Right forelimb (tissue), 1 donor: ENCODE measurements at regions not wholly inside any gene's neighbourhood (a gene's known extent, or its start where the extent isn't known, plus 50 kb on each side); places are given as distances from the start of the nearest gene placed in this dataset.
"Not testable (repeated sequence)": the region's sequence is repeated elsewhere in the genome, so short reads cannot be mapped to it uniquely, and the experiment has no call there.

Experiments used
- DNase-seq: peaks from one replicate; pipeline ENCODE4 v3.0.0-alpha.2; 2018

DNA sequence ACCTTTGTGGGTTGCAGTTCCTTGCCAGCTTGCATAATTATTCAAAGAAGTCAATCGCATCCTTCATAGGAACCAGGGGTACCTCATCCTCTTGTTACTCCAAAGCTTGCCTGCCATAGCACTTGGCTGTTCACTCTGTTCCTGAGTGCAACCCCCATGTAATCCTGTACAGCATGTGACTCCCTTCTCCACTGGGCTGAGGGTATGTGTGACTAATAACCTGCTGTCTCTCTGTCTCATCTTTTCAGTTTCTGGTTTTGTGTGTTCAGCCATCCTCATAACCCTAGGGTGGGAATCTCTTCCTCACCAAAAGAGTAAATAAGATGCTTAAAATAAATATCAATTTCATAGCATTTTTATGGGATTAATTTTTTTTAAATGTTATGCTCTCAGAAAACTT is 351.9 kb downstream of the S1PR1 start:
- no peak for DNase-seq

DNA sequence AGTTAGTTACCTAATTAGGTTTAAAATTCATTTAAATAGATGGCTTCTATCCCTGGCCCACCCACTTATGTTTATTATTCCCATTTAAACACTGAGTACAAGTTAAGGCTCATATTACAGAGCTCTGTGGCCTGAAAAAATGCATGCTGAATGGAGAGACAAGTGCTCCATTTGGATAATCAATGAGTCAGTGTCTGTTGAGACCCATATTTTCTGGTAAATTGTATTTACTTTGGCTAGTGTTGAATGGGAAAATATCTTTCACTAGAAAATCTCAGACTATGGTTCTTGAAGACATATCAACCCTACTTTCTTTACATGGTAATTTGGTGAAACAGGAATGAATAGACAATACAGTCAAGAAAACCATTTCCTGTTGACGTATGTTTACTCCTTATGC is 356.0 kb downstream of the S1PR1 start:
- DNase-seq, result no peak

DNA sequence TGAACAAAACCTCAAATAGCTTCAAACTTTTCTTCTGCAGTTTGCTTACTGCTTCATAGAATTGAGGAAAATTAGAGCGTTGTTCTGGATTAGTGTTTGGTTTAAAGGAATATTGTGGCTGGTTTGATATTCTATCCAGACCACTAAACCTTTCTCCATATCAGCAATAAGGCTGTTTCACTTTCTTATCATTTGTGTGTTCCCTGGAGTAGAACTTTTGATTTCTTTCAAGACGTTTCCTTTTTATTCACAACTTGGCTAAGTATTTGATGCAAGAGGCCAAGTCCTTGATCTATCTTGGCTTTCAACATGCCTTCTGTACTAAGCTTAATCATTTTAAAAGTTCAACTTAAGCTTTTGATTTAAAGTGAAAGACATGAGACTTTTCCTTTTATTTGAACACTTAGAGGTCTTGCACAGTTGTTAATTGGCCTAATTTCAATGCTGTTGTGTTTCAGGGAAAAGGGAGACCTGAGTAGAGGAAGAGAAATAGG is 359.1 kb downstream of the S1PR1 start:
- no peak for DNase-seq

GRCh38 chr1:101600615-101601014 is 363.8 kb downstream of the S1PR1 start:
- not testable (repeated sequence) for DNase-seq

DNA sequence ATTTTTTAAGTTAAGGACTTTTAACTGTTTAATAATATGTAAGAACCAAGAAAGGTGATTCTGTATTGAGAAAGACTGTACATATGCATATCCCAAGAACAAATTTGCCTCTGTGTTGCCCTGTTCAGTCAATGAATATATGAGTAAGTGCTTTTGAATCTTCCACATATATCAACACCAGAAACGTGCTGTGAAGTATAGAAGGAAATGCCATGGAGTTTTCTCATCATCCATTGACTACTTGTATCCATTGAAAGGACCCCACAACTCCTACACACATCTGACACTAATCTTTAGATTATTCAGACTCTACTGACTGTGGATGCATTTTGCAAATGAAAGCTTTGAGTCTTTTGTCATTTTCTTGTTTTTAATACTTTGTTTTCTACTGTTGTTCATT is 366.9 kb downstream of the S1PR1 start:
- no peak for DNase-seq

GRCh38 chr1:101605878-101606277 is 369.1 kb downstream of the S1PR1 start:
- no peak for DNase-seq

- DNase-seq, result no peak
Measured at GRCh38 chr1:101613546-101613945, 376.7 kb downstream of the S1PR1 start.

DNA sequence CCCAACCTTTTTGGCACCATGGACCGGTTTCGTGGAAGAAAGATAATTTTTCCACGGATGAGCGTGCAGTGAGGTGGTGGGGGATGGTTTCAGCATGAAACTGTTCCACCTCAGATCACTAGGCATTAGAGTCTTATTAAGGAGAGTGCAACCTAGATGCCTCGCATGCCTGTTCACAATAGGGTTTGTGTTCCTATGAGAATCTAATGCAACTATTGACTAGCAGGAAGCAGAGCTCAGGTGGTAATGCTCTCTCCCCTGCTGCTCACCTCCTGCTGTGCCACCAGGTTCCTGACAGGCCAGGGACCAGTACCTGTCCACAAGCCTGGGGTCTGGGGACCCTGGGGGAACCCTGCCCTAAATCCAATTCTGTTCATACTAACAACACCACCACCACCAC is 377.8 kb downstream of the OLFM3 start:
- no peak for DNase-seq

- DNase-seq, result no peak
Measured at GRCh38 chr1:101632548-101633272, 364.0 kb downstream of the OLFM3 start.

DNA sequence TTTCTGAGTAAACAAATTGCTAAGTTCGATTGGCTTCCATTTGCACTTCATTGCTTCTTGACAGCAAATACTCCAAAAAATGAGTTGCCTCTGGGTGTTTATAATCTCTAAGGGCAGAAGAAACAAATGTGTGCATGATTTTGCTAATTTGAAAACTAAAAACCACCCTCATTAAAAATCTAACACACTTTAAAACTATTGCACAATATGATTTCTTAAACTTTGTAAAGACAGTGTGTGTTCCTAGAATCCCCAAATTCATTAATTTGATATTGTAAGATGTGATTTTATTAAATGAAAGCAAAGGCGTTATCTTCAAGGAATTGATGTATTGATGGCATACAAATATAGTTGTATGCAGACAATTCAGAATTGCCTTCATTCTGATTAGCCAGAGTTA is 350.9 kb downstream of the OLFM3 start:
- DNase-seq, result no peak

- no peak for DNase-seq
Measured at GRCh38 chr1:101652484-101652883, 344.2 kb downstream of the OLFM3 start.

GRCh38 chr1:101653482-101653946 is 343.2 kb downstream of the OLFM3 start:
- no peak for DNase-seq

GRCh38 chr1:101664726-101665125 is 332.0 kb downstream of the OLFM3 start:
- DNase-seq, result no peak

- no peak for DNase-seq
Measured at GRCh38 chr1:101667761-101668160, 329.0 kb downstream of the OLFM3 start.

DNA sequence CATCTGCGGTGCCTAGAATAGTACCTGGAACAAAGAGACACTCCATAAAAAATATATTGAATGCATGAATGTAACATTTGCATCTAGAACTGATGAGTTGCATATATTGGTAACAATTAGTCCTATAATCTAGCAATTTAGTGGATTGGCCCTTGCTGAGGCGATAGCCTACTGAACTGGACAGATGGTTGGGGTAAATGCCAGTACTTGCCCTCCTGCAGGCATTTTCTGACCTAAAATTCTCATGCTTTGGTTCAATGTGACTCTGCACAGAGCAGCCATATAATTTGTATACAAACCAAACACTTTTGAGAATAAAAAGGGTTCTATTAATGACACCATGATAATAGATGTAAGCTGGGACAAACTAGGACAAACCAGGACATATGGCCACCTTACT is 313.6 kb downstream of the OLFM3 start:
- no peak for DNase-seq

GRCh38 chr1:101683561-101683960 is 313.2 kb downstream of the OLFM3 start:
- no peak for DNase-seq

DNA sequence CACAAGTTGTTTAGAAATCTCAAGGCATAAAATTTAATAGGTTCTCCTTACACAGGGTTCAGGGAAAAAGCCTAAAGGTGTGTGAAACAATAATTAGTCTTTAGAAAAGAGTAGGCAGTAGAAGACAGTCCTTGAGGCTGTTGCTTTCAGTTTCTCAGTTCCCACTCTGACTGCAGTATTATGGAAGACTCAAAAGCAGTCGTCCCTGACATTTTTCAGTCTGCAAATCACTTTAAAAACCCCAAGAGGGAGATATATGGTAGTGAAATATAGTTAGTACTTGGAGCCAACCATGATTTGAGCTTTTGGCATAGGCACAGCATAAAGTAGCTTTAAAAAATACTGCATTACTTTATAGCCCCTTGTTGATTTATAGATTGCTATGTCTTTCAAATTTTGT is 299.7 kb downstream of the OLFM3 start:
- no peak for DNase-seq

- DNase-seq, result no peak
Measured at GRCh38 chr1:101698681-101699080, 298.0 kb downstream of the OLFM3 start.

- DNase-seq, result no peak
Measured at GRCh38 chr1:101704895-101705294, 291.8 kb downstream of the OLFM3 start.

- no peak for DNase-seq
Measured at GRCh38 chr1:101706366-101706765, 290.4 kb downstream of the OLFM3 start.

- no peak for DNase-seq
Measured at GRCh38 chr1:101709721-101710120, 287.0 kb downstream of the OLFM3 start.

- DNase-seq, result no peak
Measured at GRCh38 chr1:101713760-101714159, 283.0 kb downstream of the OLFM3 start.

DNA sequence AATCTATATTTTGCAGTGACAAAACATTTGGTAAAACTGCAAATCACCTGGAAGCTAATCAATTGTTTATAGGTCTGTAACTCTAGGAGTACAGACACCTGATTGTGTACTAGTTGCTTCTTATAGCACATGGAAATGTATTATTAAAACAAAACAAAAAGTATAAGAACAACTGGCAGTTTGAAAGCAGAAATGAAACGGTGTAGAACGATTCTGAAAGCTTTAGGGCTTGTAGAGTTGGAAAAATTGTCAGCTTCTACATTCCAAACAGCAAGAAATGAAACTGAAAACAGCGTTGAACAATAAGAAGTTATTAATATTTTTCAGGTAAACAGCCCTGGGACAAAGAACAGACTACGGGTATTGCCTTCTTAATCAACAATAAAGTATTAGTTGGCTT is 273.3 kb downstream of the OLFM3 start:
- no peak for DNase-seq

- DNase-seq, result no peak
Measured at GRCh38 chr1:101728029-101728428, 268.7 kb downstream of the OLFM3 start.

DNA sequence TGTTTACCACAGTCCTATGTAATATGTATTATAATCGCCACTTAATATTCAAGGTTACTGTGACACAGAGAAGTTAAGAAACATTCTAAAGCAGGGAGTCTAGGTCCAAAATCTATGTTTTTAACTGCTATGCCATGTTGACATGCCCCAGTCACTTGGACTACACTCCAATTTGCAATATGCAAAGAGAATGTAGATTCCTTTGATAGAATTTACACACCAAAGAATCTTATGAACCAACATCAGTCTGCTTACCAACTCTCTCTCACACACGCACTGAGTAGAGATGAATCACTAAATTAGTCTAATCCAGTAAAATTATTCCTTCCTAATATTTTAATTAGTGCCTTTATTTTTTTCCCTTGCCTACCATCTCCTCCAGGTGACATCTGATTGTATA is 266.2 kb downstream of the OLFM3 start:
- DNase-seq, result no peak
